ENCODE measurements at regions not wholly inside any gene's neighbourhood (a gene's known extent, or its start where the extent isn't known, plus 50 kb on each side); places are given as distances from the start of the nearest gene placed in this dataset.

DNA sequence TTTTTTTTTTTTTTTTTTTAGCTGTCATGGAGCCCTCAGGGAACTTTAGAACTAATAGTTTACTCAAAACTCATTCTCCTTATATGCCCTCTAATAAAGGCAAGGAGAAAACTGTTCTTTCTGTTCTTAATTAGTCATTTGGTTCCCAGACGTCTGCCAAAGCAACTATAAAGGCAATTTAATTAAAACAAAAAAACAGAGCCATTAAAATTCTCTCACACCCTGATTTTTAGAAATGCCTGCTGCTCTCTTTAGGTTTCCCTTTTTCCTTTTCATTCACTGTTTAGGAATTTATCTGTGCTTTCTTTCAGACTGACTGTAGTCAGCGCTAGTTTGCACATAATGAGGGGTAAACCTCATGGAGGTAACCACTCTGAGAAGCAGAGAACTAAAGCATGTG is 463.6 kb upstream of the THRB start:
- WGBS (ENCODE audit: insufficient coverage, insufficient replicate concordance, low lambda C conversion rate, missing lambda C conversion rate): 0% methylated on average over 2 of the region's 2 CpGs
- Histone ChIP-seq H2AFZ (ENCODE audit: control insufficient read depth, low read depth, low read length) (no peak overlapping the region), H4K20me1 (ENCODE audit: control insufficient read depth, insufficient read depth) (no peaks in the 10 kb centered on the region), H3K9me3 (replicated peaks; ENCODE audit: control insufficient read depth, insufficient read depth, low read length) (no peaks in the 10 kb centered on the region), H3K9ac (ENCODE audit: control insufficient read depth, insufficient read depth, low read length) (no peak overlapping the region), H3K4me2 (ENCODE audit: control insufficient read depth, insufficient read depth) (no peak overlapping the region), H3K27me3 (replicated peaks in 1 of 2; ENCODE audit: control insufficient read depth in 2 of 2, insufficient read depth in 2 of 2, low read length in 1 of 2) (no peaks in the 10 kb centered on the region), H3K36me3 (ENCODE audit: control insufficient read depth in 2 of 2, insufficient read depth in 2 of 2, low read length in 1 of 2) (no peaks in the 10 kb centered on the region), H3K4me3 (no peak overlapping the region), H3K4me1 (ENCODE audit: control insufficient read depth, insufficient read depth, low read length) (no peaks in the 10 kb centered on the region), H3K79me2 (ENCODE audit: control insufficient read depth, insufficient read depth, low read length) (no peaks in the 10 kb centered on the region), H3K27ac (ENCODE audit: control insufficient read depth, insufficient read depth) (no peak overlapping the region)
- CTCF ChIA-PET: no interaction called here
- TF ChIP-seq, protein P1, sequence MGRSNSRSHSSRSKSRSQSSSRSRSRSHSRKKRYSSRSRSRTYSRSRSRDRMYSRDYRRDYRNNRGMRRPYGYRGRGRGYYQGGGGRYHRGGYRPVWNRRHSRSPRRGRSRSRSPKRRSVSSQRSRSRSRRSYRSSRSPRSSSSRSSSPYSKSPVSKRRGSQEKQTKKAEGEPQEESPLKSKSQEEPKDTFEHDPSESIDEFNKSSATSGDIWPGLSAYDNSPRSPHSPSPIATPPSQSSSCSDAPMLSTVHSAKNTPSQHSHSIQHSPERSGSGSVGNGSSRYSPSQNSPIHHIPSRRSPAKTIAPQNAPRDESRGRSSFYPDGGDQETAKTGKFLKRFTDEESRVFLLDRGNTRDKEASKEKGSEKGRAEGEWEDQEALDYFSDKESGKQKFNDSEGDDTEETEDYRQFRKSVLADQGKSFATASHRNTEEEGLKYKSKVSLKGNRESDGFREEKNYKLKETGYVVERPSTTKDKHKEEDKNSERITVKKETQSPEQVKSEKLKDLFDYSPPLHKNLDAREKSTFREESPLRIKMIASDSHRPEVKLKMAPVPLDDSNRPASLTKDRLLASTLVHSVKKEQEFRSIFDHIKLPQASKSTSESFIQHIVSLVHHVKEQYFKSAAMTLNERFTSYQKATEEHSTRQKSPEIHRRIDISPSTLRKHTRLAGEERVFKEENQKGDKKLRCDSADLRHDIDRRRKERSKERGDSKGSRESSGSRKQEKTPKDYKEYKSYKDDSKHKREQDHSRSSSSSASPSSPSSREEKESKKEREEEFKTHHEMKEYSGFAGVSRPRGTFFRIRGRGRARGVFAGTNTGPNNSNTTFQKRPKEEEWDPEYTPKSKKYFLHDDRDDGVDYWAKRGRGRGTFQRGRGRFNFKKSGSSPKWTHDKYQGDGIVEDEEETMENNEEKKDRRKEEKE (IDR thresholded peaks at IDR 0.05): no peak
- no peak for TF ChIP-seq EGR1 (IDR thresholded peaks at IDR 0.05; ENCODE audit: borderline replicate concordance in 1 of 2, low read depth in 2 of 2, low read length in 2 of 2)
- no peak for TF ChIP-seq NFXL1 (IDR thresholded peaks at IDR 0.05; ENCODE audit: borderline replicate concordance)
- TF ChIP-seq, protein P2, sequence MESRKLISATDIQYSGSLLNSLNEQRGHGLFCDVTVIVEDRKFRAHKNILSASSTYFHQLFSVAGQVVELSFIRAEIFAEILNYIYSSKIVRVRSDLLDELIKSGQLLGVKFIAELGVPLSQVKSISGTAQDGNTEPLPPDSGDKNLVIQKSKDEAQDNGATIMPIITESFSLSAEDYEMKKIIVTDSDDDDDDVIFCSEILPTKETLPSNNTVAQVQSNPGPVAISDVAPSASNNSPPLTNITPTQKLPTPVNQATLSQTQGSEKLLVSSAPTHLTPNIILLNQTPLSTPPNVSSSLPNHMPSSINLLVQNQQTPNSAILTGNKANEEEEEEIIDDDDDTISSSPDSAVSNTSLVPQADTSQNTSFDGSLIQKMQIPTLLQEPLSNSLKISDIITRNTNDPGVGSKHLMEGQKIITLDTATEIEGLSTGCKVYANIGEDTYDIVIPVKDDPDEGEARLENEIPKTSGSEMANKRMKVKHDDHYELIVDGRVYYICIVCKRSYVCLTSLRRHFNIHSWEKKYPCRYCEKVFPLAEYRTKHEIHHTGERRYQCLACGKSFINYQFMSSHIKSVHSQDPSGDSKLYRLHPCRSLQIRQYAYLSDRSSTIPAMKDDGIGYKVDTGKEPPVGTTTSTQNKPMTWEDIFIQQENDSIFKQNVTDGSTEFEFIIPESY (IDR thresholded peaks at IDR 0.05): no peak
- TF ChIP-seq SMC3 (IDR thresholded peaks at IDR 0.05; ENCODE audit: borderline replicate concordance, low read length): no peak
- ATAC-seq (no peak), DNase-seq (ENCODE audit: low read depth, low spot score) (no peak), FAIRE-seq (no peak)
- intact Hi-C loops (cut with micrococcal nuclease; ENCODE audit: unreplicated experiment) (no loop called here), in situ Hi-C loops (cut with MboI) (no loop called here)
- POLR2A ChIA-PET: no interaction called here
- SMC1A ChIA-PET (ENCODE audit: uncharacterized antibody, unreplicated experiment): no interaction called here
- RAD21 ChIA-PET (ENCODE audit: unreplicated experiment): no interaction called here
- no TSS peak for BruUV-seq (replicated peaks)

Measured in GM12878 (cell line).